ENCODE measurements at regions not wholly inside any gene's neighbourhood (a gene's known extent, or its start where the extent isn't known, plus 50 kb on each side); places are given as distances from the start of the nearest gene placed in this dataset.

GRCh38 chr2:217570394-217570793 is 432.4 kb downstream of the TNS1 start:
- no peak overlapping the region for H3K27ac ChIP-seq (ENCODE audit: low read depth, low read length, poor library complexity, severe bottlenecking)
- ChIA-PET POLR2A (ENCODE audit: low non-redundant PET) (no interaction called here), CTCF (no interaction called here)
- H3K36me3 ChIP-seq (ENCODE audit: insufficient read depth, low read length, poor library complexity, severe bottlenecking), result no peaks in the 10 kb centered on the region
- no TSS peak for BruUV-seq (replicated peaks)
- no peak overlapping the region for H3K4me3 ChIP-seq (ENCODE audit: low read depth, low read length, poor library complexity, severe bottlenecking)
- DNase-seq (ENCODE audit: low spot score), result no peak
- no peaks in the 10 kb centered on the region for H3K4me1 ChIP-seq (ENCODE audit: insufficient read depth, low read length, poor library complexity, severe bottlenecking)
- H3K9me3 ChIP-seq (ENCODE audit: low read depth, low read length, poor library complexity, severe bottlenecking), result no peaks in the 10 kb centered on the region
- TF ChIP-seq EZH2 (IDR thresholded peaks at IDR 0.05; ENCODE audit: borderline replicate concordance, low read depth, low read length, poor library complexity, severe bottlenecking) (no peak), CTCF (conservative IDR thresholded peaks at IDR 0.05; ENCODE audit: low read depth, low read length) (no peak)
- H3K27me3 ChIP-seq (replicated peaks; ENCODE audit: insufficient read depth, low read depth, low read length, poor library complexity), result no peaks in the 10 kb centered on the region
- intact Hi-C loops (cut with micrococcal nuclease; ENCODE audit: unreplicated experiment), result no loop called here

- BruUV-seq (replicated peaks), result no TSS peak
Measured at GRCh38 chr2:217568289-217568971, 434.4 kb downstream of the TNS1 start.

GRCh38 chr2:217563565-217563964 is 439.2 kb downstream of the TNS1 start:
- H3K4me1 ChIP-seq (ENCODE audit: insufficient read depth, low read length, poor library complexity, severe bottlenecking), result no peaks in the 10 kb centered on the region
- BruUV-seq (replicated peaks), result no TSS peak
- peaks cover 7% of the 10 kb centered on the region for H3K9me3 ChIP-seq (ENCODE audit: low read depth, low read length, poor library complexity, severe bottlenecking)
- POLR2A ChIA-PET (ENCODE audit: low non-redundant PET), result no interaction called here
- H3K27ac ChIP-seq (ENCODE audit: low read depth, low read length, poor library complexity, severe bottlenecking), result no peak overlapping the region
- no peak overlapping the region for H3K4me3 ChIP-seq (ENCODE audit: low read depth, low read length, poor library complexity, severe bottlenecking)
- DNase-seq (ENCODE audit: low spot score), result no peak
- H3K27me3 ChIP-seq (replicated peaks; ENCODE audit: insufficient read depth, low read depth, low read length, poor library complexity), result peaks cover 5% of the 10 kb centered on the region
- H3K36me3 ChIP-seq (ENCODE audit: insufficient read depth, low read length, poor library complexity, severe bottlenecking), result no peaks in the 10 kb centered on the region
- intact Hi-C loops (cut with micrococcal nuclease; ENCODE audit: unreplicated experiment), result no loop called here
- CTCF ChIA-PET, result no interaction called here
- no peak for TF ChIP-seq CTCF (conservative IDR thresholded peaks at IDR 0.05; ENCODE audit: low read depth, low read length)
- TF ChIP-seq EZH2 (IDR thresholded peaks at IDR 0.05; ENCODE audit: borderline replicate concordance, low read depth, low read length, poor library complexity, severe bottlenecking), result no peak

More at GRCh38 chr2:217568289-217568971, 434.4 kb downstream of the TNS1 start:
- intact Hi-C loops (cut with micrococcal nuclease; ENCODE audit: unreplicated experiment), result no loop called here
- Histone ChIP-seq H3K9me3 (ENCODE audit: low read depth, low read length, poor library complexity, severe bottlenecking) (no peaks in the 10 kb centered on the region), H3K27ac (ENCODE audit: low read depth, low read length, poor library complexity, severe bottlenecking) (no peak overlapping the region), H3K27me3 (replicated peaks; ENCODE audit: insufficient read depth, low read depth, low read length, poor library complexity) (peaks cover 4% of the 10 kb centered on the region), H3K36me3 (ENCODE audit: insufficient read depth, low read length, poor library complexity, severe bottlenecking) (no peaks in the 10 kb centered on the region), H3K4me3 (ENCODE audit: low read depth, low read length, poor library complexity, severe bottlenecking) (no peak overlapping the region), H3K4me1 (ENCODE audit: insufficient read depth, low read length, poor library complexity, severe bottlenecking) (no peaks in the 10 kb centered on the region)
- CTCF ChIA-PET, result no interaction called here
- TF ChIP-seq CTCF (conservative IDR thresholded peaks at IDR 0.05; ENCODE audit: low read depth, low read length) (no peak), EZH2 (IDR thresholded peaks at IDR 0.05; ENCODE audit: borderline replicate concordance, low read depth, low read length, poor library complexity, severe bottlenecking) (no peak)
- DNase-seq (ENCODE audit: low spot score), result no peak
- POLR2A ChIA-PET (ENCODE audit: low non-redundant PET), result no interaction called here
